Endothelial cell of umbilical vein (primary cell): ENCODE measurements at regions not wholly inside any gene's neighbourhood (a gene's known extent, or its start where the extent isn't known, plus 50 kb on each side); places are given as distances from the start of the nearest gene placed in this dataset.

Source experiments
- BruUV-seq: library from RNA; stranded (reverse); fragments of 400-500 nt; replicated peaks from 2 replicates; lab custom pipeline; 2021; lab: Mats Ljungman, UMichigan
- CTCF ChIA-PET: fragments of 300-600, 350-600 bp; sonication (Branson Sonifier 250); formaldehyde crosslinking; loops from one replicate; lab custom pipeline; 2021; ENCODE audit warnings: antibody characterized with exemption, inconsistent platforms; lab: Charles Lee
- POLR2A ChIA-PET: fragments of 300-600, 350-600 bp; sonication (Branson Sonifier 250); formaldehyde crosslinking; loops from one replicate; lab custom pipeline; 2021; ENCODE audit warnings: antibody characterized with exemption, inconsistent platforms; lab: Charles Lee
- DNase-seq: peaks from one replicate; pipeline ENCODE4 v3.0.0-alpha.2; 2011; ENCODE audit warnings: low read depth, low spot score
- FAIRE-seq: peaks from 2 replicates; lab custom pipeline; 2011; peaks lifted over from hg19 to GRCh38; lab: Jason Lieb, UNC
- H2AFZ ChIP-seq: 2 replicates; pipeline ENCODE4 v1.6.0; 2012; ENCODE audit warnings: low read depth, low read length, control low read depth, inconsistent platforms
- H3K27ac ChIP-seq: 2 replicates; pipeline ENCODE4 v1.5.1; 2011; ENCODE audit warnings: low read depth, mild to moderate bottlenecking, control low read depth, low read length, moderate library complexity; ENCODE audit not compliant: insufficient read depth
- H3K27me3 ChIP-seq, 2 experiments: 2 replicates each; pipeline versions ENCODE4 v1.6.0 to v1.6.1; 2011; ENCODE audit warnings: low read length in 2 of 2, mixed read lengths in 1 of 2; ENCODE audit not compliant: control insufficient read depth in 2 of 2, insufficient read depth in 2 of 2
- H3K36me3 ChIP-seq, 2 experiments: 2 replicates in 1 of 2; 3 replicates in 1 of 2; pipeline ENCODE4 v1.5.1; 2011; ENCODE audit warnings: low read length in 2 of 2, mild to moderate bottlenecking in 1 of 2, moderate library complexity in 1 of 2; ENCODE audit not compliant: control insufficient read depth in 2 of 2, insufficient read depth in 2 of 2; ENCODE audit errors: extremely low read depth in 1 of 2
- H3K4me1 ChIP-seq: 3 replicates; pipeline ENCODE4 v1.5.1; 2011; ENCODE audit warnings: mild to moderate bottlenecking, low read length; ENCODE audit not compliant: control insufficient read depth, insufficient read depth; ENCODE audit errors: extremely low read depth
- H3K4me2 ChIP-seq: 2 replicates; pipeline ENCODE4 v1.6.1; 2011; ENCODE audit warnings: low read length, control low read depth, mixed read lengths; ENCODE audit not compliant: insufficient read depth
- H3K4me3 ChIP-seq, 3 experiments: fragments of 200-600 bp in 1 of 3; sonication (generic), shearing (Covaris generic) in 1 of 3; replicated peaks in 1 of 3; 2 replicates each; pipeline ENCODE4 v1.5.1; 2011 to 2016; ENCODE audit warnings: control low read depth in 3 of 3, low read length in 3 of 3, mild to moderate bottlenecking in 2 of 3, inconsistent platforms in 1 of 3, low read depth in 1 of 3, moderate library complexity in 1 of 3; ENCODE audit not compliant: insufficient read depth in 1 of 3
- H3K79me2 ChIP-seq: 2 replicates; pipeline ENCODE4 v1.6.0; 2012; ENCODE audit warnings: low read length, inconsistent platforms; ENCODE audit not compliant: control insufficient read depth, insufficient read depth
- H3K9ac ChIP-seq: replicated peaks from 2 replicates; pipeline ENCODE3; 2011; ENCODE audit warnings: low read length, control low read depth; ENCODE audit not compliant: insufficient read depth; ENCODE audit errors: extremely low read depth
- H3K9me1 ChIP-seq: replicated peaks from 3 replicates; pipeline ENCODE4 v1.6.0; 2011; ENCODE audit warnings: mild to moderate bottlenecking, low read length; ENCODE audit not compliant: control insufficient read depth, insufficient read depth; ENCODE audit errors: extremely low read depth
- H3K9me3 ChIP-seq: replicated peaks from 2 replicates; pipeline ENCODE4 v1.5.1; 2012; ENCODE audit warnings: low read length, inconsistent platforms; ENCODE audit not compliant: control insufficient read depth, insufficient read depth
- H4K20me1 ChIP-seq: replicated peaks from 2 replicates; pipeline ENCODE3; 2011; ENCODE audit warnings: mild to moderate bottlenecking, low read length; ENCODE audit not compliant: control insufficient read depth, insufficient read depth; ENCODE audit errors: extremely low read depth
- CTCF ChIP-seq, 2 donors: IDR thresholded peaks; 1 replicate in 1 of 2; 2 replicates in 1 of 2; pipeline ENCODE4 v1.5.1; 2011; ENCODE audit warnings: low read length in 2 of 2, mild to moderate bottlenecking in 2 of 2, moderate library complexity in 2 of 2, control low read depth in 1 of 2, inconsistent platforms in 1 of 2, low read depth in 1 of 2; ENCODE audit not compliant: insufficient read depth in 1 of 2; ENCODE audit errors: extremely low read depth in 1 of 2
- EZH2 ChIP-seq: IDR thresholded peaks from 2 replicates; pipeline ENCODE4 v1.6.1; 2012; ENCODE audit warnings: borderline replicate concordance, low read depth, mild to moderate bottlenecking, moderate library complexity, low read length, inconsistent platforms; ENCODE audit not compliant: severe bottlenecking
- FOS ChIP-seq: IDR thresholded peaks from 2 replicates; pipeline ENCODE4 v1.6.1; 2011; ENCODE audit warnings: mild to moderate bottlenecking, low read length, moderate library complexity, borderline replicate concordance; ENCODE audit not compliant: insufficient read depth
- GATA2 ChIP-seq: IDR thresholded peaks from 2 replicates; pipeline ENCODE4 v1.7.0; 2011; ENCODE audit warnings: low read depth, mild to moderate bottlenecking, moderate library complexity, mixed read lengths, low read length; ENCODE audit not compliant: insufficient read length, insufficient read depth
- JUN ChIP-seq: IDR thresholded peaks from 2 replicates; pipeline ENCODE4 v1.6.1; 2011; ENCODE audit warnings: borderline replicate concordance, low read depth; ENCODE audit not compliant: insufficient read length, insufficient read depth
- MAX ChIP-seq: IDR thresholded peaks from 2 replicates; pipeline ENCODE4 v1.6.1; 2011; ENCODE audit not compliant: insufficient read depth, insufficient read length
- MYC ChIP-seq: IDR thresholded peaks from one replicate; pipeline ENCODE4 v1.6.1; 2011; ENCODE audit warnings: mild to moderate bottlenecking, low read depth, low read length
- POLR2A ChIP-seq: IDR thresholded peaks from 2 replicates; pipeline ENCODE4 v1.6.1; 2012; ENCODE audit warnings: low read depth, mild to moderate bottlenecking, control low read depth, low read length
- POLR2AphosphoS5 ChIP-seq: IDR thresholded peaks from 2 replicates; pipeline ENCODE4 v1.6.1; 2012; ENCODE audit warnings: low read depth, mild to moderate bottlenecking, control low read depth, low read length, moderate library complexity; ENCODE audit not compliant: insufficient read depth
- dilution Hi-C: fragments of 300-500 bp; cut with MboI; formaldehyde crosslinking; loops from one replicate; pipeline ENCODE4 v1.15.0; 2019; ENCODE audit warnings: low sequenced_read_pairs; ENCODE audit not compliant: extremely low pct_ligation_motif_present
- intact Hi-C: fragments of 100-400 bp; cut with micrococcal nuclease; formaldehyde crosslinking; loops from one replicate; pipeline ENCODE4 v1.10.0; 2022

GRCh38 chr3:151979906-151980305, 106.5 kb downstream of the SUCNR1 start:
- no peaks in the 10 kb centered on the region for H4K20me1 ChIP-seq
- H3K4me3 ChIP-seq: no peak overlapping the region
- CTCF ChIA-PET: interaction anchor here (0.9 to 1.6 kb wide), 2 partner anchors 38 to 92 kb away, joined by 3 read pairs; no protein-coding TSS in a partner anchor
- no peak for DNase-seq
- no peak for FAIRE-seq
- BruUV-seq: no TSS peak
- no peaks in the 10 kb centered on the region for H3K9me3 ChIP-seq
- H3K9me1 ChIP-seq: no peaks in the 10 kb centered on the region
- TF ChIP-seq GATA2 (no peak), POLR2AphosphoS5 (no peak), MYC (no peak), CTCF (IDR thresholded peaks at IDR 0.05; ENCODE audit: extremely low read depth in 1 of 2, insufficient read depth in 1 of 2, low read depth in 1 of 2, low read length in 2 of 2) (no peak), POLR2A (no peak), EZH2 (no peak), FOS (no peak), JUN (no peak), MAX (no peak)
- no peaks in the 10 kb centered on the region for H3K27me3 ChIP-seq
- POLR2A ChIA-PET: no interaction called here
- H3K27ac ChIP-seq: no peak overlapping the region
- intact Hi-C loops: loop anchor here (5.0 kb wide), 1 partner anchor 337 kb away; no protein-coding TSS in a partner anchor
- H3K79me2 ChIP-seq: no peaks in the 10 kb centered on the region
- no peaks in the 10 kb centered on the region for H3K36me3 ChIP-seq
- dilution Hi-C loops: no loop called here
- peaks cover 18% of the 10 kb centered on the region for H3K4me1 ChIP-seq
- H3K9ac ChIP-seq: no peak overlapping the region
- H3K4me2 ChIP-seq: no peak overlapping the region
- H2AFZ ChIP-seq: no peak overlapping the region
